ENCODE measurements at regions not wholly inside any gene's neighbourhood (a gene's known extent, or its start where the extent isn't known, plus 50 kb on each side); places are given as distances from the start of the nearest gene placed in this dataset.

DNA sequence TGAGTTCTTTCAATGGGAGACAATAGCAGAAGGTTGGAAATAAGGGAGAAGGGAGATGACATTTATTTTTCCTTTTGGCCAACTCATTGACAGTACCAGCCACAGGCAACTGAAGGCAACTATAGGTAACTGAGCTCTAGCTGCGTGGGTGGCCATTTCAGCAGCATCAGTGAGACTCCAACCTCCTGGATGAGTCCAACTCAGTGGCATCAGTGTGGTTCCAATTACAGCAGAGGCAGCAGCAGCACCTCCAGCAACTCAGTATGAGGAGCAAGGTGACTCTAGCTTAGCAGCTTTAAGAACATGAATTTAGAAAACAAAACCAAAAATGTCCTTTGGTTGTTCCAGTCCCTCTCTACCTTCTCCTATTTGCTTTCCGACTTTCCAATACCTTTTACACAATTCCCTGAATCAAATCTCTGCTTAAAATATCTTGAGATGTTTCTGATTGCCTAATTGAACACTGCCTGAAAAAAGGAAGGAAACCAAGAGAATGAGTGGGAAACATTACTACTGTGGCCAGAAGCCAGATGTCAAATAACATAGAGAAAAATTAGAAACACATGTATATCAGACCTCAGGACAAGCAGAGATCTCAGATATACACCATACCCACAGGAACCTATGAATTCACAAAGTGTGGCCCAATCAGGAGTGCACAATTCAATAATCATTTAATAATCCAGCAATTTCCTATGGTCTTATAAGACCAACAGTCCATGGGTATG, 166.5 kb upstream of the RORB start:
- Histone ChIP-seq H3K79me2 (ENCODE audit: control insufficient read depth, insufficient read depth, low read length) (no peaks in the 10 kb centered on the region), H3K9me3 (ENCODE audit: control extremely low read depth in 1 of 3, control insufficient read depth in 2 of 3, insufficient read depth in 1 of 3, low read length in 2 of 3) (no peaks in the 10 kb centered on the region), H3K27ac (ENCODE audit: low read length in 2 of 2) (no peak overlapping the region), H3K9ac (ENCODE audit: low read length) (no peak overlapping the region), H3K27me3 (replicated peaks in 1 of 4; ENCODE audit: control extremely low read depth in 1 of 4, control insufficient read depth in 3 of 4, insufficient read depth in 4 of 4, low read length in 3 of 4) (no peaks in the 10 kb centered on the region), H3K4me2 (replicated peaks; ENCODE audit: low read depth, low read length, poor library complexity, severe bottlenecking) (no peak overlapping the region), H3K36me3 (replicated peaks in 1 of 2; ENCODE audit: control extremely low read depth in 1 of 2, control insufficient read depth in 1 of 2, extremely low read depth in 1 of 2, insufficient read depth in 2 of 2, low read length in 1 of 2) (no peaks in the 10 kb centered on the region), H3K4me1 (ENCODE audit: control insufficient read depth in 2 of 2, insufficient read depth in 2 of 2, low read length in 2 of 2) (no peaks in the 10 kb centered on the region), H3K4me3 (ENCODE audit: control extremely low read depth in 1 of 5, extremely low read depth in 1 of 5, insufficient read depth in 1 of 5, low read depth in 2 of 5, low read length in 4 of 5) (no peak overlapping the region), H4K20me1 (ENCODE audit: control insufficient read depth, insufficient read depth, low read length, poor library complexity, severe bottlenecking) (no peaks in the 10 kb centered on the region), H2AFZ (ENCODE audit: insufficient read depth, low read depth, low read length, poor library complexity, severe bottlenecking) (no peak overlapping the region)
- H3K9me3 Mint-ChIP-seq (ENCODE audit: insufficient read depth), result no peaks in the 10 kb centered on the region
- CTCF ChIA-PET, result no interaction called here
- no peaks in the 10 kb centered on the region for H3K4me1 Mint-ChIP-seq
- no peak overlapping the region for H3K27ac Mint-ChIP-seq
- no peak for TF ChIP-seq EZH2 (IDR thresholded peaks at IDR 0.05; ENCODE audit: borderline replicate concordance, insufficient read depth, low read depth, low read length, poor library complexity, severe bottlenecking)
- TF ChIP-seq, protein P1, sequence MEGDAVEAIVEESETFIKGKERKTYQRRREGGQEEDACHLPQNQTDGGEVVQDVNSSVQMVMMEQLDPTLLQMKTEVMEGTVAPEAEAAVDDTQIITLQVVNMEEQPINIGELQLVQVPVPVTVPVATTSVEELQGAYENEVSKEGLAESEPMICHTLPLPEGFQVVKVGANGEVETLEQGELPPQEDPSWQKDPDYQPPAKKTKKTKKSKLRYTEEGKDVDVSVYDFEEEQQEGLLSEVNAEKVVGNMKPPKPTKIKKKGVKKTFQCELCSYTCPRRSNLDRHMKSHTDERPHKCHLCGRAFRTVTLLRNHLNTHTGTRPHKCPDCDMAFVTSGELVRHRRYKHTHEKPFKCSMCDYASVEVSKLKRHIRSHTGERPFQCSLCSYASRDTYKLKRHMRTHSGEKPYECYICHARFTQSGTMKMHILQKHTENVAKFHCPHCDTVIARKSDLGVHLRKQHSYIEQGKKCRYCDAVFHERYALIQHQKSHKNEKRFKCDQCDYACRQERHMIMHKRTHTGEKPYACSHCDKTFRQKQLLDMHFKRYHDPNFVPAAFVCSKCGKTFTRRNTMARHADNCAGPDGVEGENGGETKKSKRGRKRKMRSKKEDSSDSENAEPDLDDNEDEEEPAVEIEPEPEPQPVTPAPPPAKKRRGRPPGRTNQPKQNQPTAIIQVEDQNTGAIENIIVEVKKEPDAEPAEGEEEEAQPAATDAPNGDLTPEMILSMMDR (IDR thresholded peaks at IDR 0.05), result no peak
- POLR2A ChIA-PET, result no interaction called here
- H3K27me3 Mint-ChIP-seq, result no peaks in the 10 kb centered on the region
- ATAC-seq (ENCODE audit: low read depth) (no peak), DNase-seq (no peak)
- H3K4me3 Mint-ChIP-seq, result no peak overlapping the region
- intact Hi-C loops (cut with micrococcal nuclease), result no loop called here
- WGBS (ENCODE audit: insufficient coverage), result 73% methylated on average over 1 of the region's 2 CpGs

DNA sequence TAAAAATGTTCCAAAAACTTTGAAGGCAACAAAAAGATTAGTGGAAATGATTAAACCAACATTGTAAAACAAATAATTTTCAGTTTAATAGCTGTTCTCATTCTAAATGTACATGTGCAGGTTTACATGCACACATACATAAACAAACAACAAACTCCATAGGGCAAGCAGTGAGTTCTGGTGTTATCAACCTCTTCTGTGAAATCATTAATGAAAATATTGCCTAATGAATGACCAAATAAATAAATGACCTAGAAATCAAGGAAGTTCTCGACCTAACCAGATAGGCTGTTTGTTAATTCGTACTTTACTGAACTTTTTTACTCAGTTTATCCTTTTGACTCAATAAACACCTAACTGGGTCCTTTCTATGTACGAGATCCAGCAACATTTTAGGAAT, 165.5 kb upstream of the RORB start:
- no peak overlapping the region for H3K27ac Mint-ChIP-seq
- 100% methylated on average over 2 of the region's 3 CpGs for WGBS (ENCODE audit: insufficient coverage)

More for the DNA sequence above, 165.5 kb upstream of the RORB start:
- Histone ChIP-seq H3K4me3 (ENCODE audit: control extremely low read depth in 1 of 5, extremely low read depth in 1 of 5, insufficient read depth in 1 of 5, low read depth in 2 of 5, low read length in 4 of 5) (no peak overlapping the region), H3K27me3 (replicated peaks in 1 of 4; ENCODE audit: control extremely low read depth in 1 of 4, control insufficient read depth in 3 of 4, insufficient read depth in 4 of 4, low read length in 3 of 4) (no peaks in the 10 kb centered on the region), H2AFZ (ENCODE audit: insufficient read depth, low read depth, low read length, poor library complexity, severe bottlenecking) (no peak overlapping the region), H3K36me3 (replicated peaks in 1 of 2; ENCODE audit: control extremely low read depth in 1 of 2, control insufficient read depth in 1 of 2, extremely low read depth in 1 of 2, insufficient read depth in 2 of 2, low read length in 1 of 2) (no peaks in the 10 kb centered on the region), H3K9me3 (ENCODE audit: control extremely low read depth in 1 of 3, control insufficient read depth in 2 of 3, insufficient read depth in 1 of 3, low read length in 2 of 3) (no peaks in the 10 kb centered on the region), H3K27ac (ENCODE audit: low read length in 2 of 2) (no peak overlapping the region), H3K79me2 (ENCODE audit: control insufficient read depth, insufficient read depth, low read length) (no peaks in the 10 kb centered on the region), H4K20me1 (ENCODE audit: control insufficient read depth, insufficient read depth, low read length, poor library complexity, severe bottlenecking) (no peaks in the 10 kb centered on the region), H3K9ac (ENCODE audit: low read length) (no peak overlapping the region), H3K4me2 (replicated peaks; ENCODE audit: low read depth, low read length, poor library complexity, severe bottlenecking) (no peak overlapping the region), H3K4me1 (ENCODE audit: control insufficient read depth in 2 of 2, insufficient read depth in 2 of 2, low read length in 2 of 2) (no peaks in the 10 kb centered on the region)
- H3K9me3 Mint-ChIP-seq (ENCODE audit: insufficient read depth), result no peaks in the 10 kb centered on the region
- no peak overlapping the region for H3K4me3 Mint-ChIP-seq
- no peaks in the 10 kb centered on the region for H3K27me3 Mint-ChIP-seq
- no peak for ATAC-seq (ENCODE audit: low read depth)
- CTCF ChIA-PET, result no interaction called here
- DNase-seq, result no peak
- POLR2A ChIA-PET, result no interaction called here
- no peak for TF ChIP-seq EZH2 (IDR thresholded peaks at IDR 0.05; ENCODE audit: borderline replicate concordance, insufficient read depth, low read depth, low read length, poor library complexity, severe bottlenecking)
- TF ChIP-seq, protein P1 (IDR thresholded peaks at IDR 0.05), result no peak
- intact Hi-C loops (cut with micrococcal nuclease), result no loop called here
- no peaks in the 10 kb centered on the region for H3K4me1 Mint-ChIP-seq
